GM10248 (cell line): ENCODE measurements at regions not wholly inside any gene's neighbourhood (a gene's known extent, or its start where the extent isn't known, plus 50 kb on each side); places are given as distances from the start of the nearest gene placed in this dataset.

Experiments
- CTCF ChIA-PET: fragments of 300-600 bp; sonication (Branson Sonifier 250); formaldehyde crosslinking; extraction: SDS; loops from one replicate; lab custom pipeline; 2021; ENCODE audit warnings: antibody characterized with exemption; lab: Yijun Ruan, JAX
- POLR2A ChIA-PET: fragments of 350-650 bp; sonication (Branson Sonifier 250); formaldehyde crosslinking; extraction: SDS; loops from one replicate; lab custom pipeline; 2020; ENCODE audit warnings: antibody characterized with exemption; lab: Yijun Ruan, JAX
- DNase-seq: peaks from one replicate; pipeline ENCODE4 v3.0.0; 2012; ENCODE audit errors: extremely low spot score
- CTCF ChIP-seq: IDR thresholded peaks from 2 replicates; pipeline ENCODE4 v1.5.1; 2012; ENCODE audit warnings: mild to moderate bottlenecking, low read depth; ENCODE audit errors: extremely low read depth, missing control alignments, control extremely low read depth

- ChIA-PET POLR2A (no interaction called here), CTCF (no interaction called here)
- DNase-seq = no peak
- no peak for TF ChIP-seq CTCF
These were observed 324.2 kb downstream of the BMP2 start for GRCh38 chr20:7091655-7092054.

GRCh38 chr20:7094438-7094997 is 327.0 kb downstream of the BMP2 start:
- TF ChIP-seq CTCF = peak; percentile 49
- ChIA-PET CTCF (interaction anchor here (1.0 kb wide), 1 partner anchor 16 kb away, joined by 4 read pairs; no protein-coding TSS in a partner anchor), POLR2A (no interaction called here)
- no peak for DNase-seq

- CTCF ChIA-PET = no interaction called here
- POLR2A ChIA-PET = no interaction called here
- DNase-seq = no peak
- no peak for TF ChIP-seq CTCF
These were observed 339.4 kb downstream of the BMP2 start for GRCh38 chr20:7106910-7107309.

- no peak for DNase-seq
- POLR2A ChIA-PET = no interaction called here
- CTCF ChIA-PET = no interaction called here
- TF ChIP-seq CTCF = no peak
These were observed 341.4 kb downstream of the BMP2 start for GRCh38 chr20:7108929-7109328.

- no peak for DNase-seq
- ChIA-PET POLR2A (no interaction called here), CTCF (interaction anchor here (1.3 to 1.9 kb wide), 3 partner anchors 9 to 172 kb away, joined by 3 to 6 read pairs (median 3); no protein-coding TSS in a partner anchor)
- no peak for TF ChIP-seq CTCF
These were observed 346.3 kb downstream of the BMP2 start for GRCh38 chr20:7113577-7114466.

GRCh38 chr20:7123457-7123856 is 356.0 kb downstream of the BMP2 start:
- ChIA-PET CTCF (interaction anchor here (0.8 to 1.5 kb wide), 2 partner anchors 32 to 33 kb away, joined by 3 read pairs; no protein-coding TSS in a partner anchor), POLR2A (interaction anchor here (0.7 kb wide), 1 partner anchor 872 kb away, joined by 3 read pairs; no protein-coding TSS in a partner anchor)
- no peak for DNase-seq
- TF ChIP-seq CTCF = no peak
